ENCODE measurements at regions not wholly inside any gene's neighbourhood (a gene's known extent, or its start where the extent isn't known, plus 50 kb on each side); places are given as distances from the start of the nearest gene placed in this dataset.

DNA sequence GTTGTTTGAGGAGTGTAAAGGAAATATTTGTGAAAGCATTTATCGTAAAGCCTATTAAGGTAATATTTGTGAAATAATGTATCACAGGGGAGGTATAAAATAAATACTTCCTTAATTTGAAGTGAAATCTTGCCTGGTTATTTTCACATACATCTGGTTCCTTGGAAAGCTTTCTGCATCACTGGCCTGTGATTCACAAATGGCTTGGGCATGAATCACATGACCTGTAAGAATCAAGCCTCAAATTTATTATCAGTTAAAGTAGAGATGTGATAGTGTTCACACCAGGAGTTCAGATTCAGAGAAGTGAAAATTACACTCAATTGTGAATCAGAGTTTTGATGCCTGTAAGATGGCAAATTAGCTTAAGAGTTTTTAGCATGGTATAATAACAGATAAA, 1911.4 kb downstream of the STIM2 start:
- no peak overlapping the region for H3K27ac Mint-ChIP-seq
- TF ChIP-seq, protein P1, sequence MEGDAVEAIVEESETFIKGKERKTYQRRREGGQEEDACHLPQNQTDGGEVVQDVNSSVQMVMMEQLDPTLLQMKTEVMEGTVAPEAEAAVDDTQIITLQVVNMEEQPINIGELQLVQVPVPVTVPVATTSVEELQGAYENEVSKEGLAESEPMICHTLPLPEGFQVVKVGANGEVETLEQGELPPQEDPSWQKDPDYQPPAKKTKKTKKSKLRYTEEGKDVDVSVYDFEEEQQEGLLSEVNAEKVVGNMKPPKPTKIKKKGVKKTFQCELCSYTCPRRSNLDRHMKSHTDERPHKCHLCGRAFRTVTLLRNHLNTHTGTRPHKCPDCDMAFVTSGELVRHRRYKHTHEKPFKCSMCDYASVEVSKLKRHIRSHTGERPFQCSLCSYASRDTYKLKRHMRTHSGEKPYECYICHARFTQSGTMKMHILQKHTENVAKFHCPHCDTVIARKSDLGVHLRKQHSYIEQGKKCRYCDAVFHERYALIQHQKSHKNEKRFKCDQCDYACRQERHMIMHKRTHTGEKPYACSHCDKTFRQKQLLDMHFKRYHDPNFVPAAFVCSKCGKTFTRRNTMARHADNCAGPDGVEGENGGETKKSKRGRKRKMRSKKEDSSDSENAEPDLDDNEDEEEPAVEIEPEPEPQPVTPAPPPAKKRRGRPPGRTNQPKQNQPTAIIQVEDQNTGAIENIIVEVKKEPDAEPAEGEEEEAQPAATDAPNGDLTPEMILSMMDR (IDR thresholded peaks at IDR 0.05) = no peak
- H3K27ac ChIP-seq (ENCODE audit: low read depth in 1 of 2, low read length in 2 of 2) = no peak overlapping the region
- H3K36me3 Mint-ChIP-seq (ENCODE audit: low read depth) = no peaks in the 10 kb centered on the region
- no peaks in the 10 kb centered on the region for H3K27me3 ChIP-seq (ENCODE audit: control insufficient read depth in 1 of 2, insufficient read depth in 2 of 2, low read length in 2 of 2)
- H3K27me3 Mint-ChIP-seq = no peaks in the 10 kb centered on the region
- peaks cover 6% of the 10 kb centered on the region for H3K9me3 Mint-ChIP-seq
- ATAC-seq (ENCODE audit: poor library complexity) = no peak
- ChIA-PET CTCF (no interaction called here), POLR2A (no interaction called here)
- DNase-seq = no peak
- H3K4me3 Mint-ChIP-seq = no peak overlapping the region
- no peaks in the 10 kb centered on the region for H3K36me3 ChIP-seq (ENCODE audit: insufficient read depth, low read length)
- H3K4me1 ChIP-seq (ENCODE audit: insufficient read depth, low read length) = no peaks in the 10 kb centered on the region
- intact Hi-C loops (cut with DNase I, micrococcal nuclease) = no loop called here
- H3K4me1 Mint-ChIP-seq (ENCODE audit: low read depth) = no peaks in the 10 kb centered on the region
- no peaks in the 10 kb centered on the region for H3K9me3 ChIP-seq (ENCODE audit: control insufficient read depth in 1 of 2, insufficient read depth in 1 of 2, low read length in 2 of 2)
- no peak overlapping the region for H3K4me3 ChIP-seq (ENCODE audit: low read length)

- TF ChIP-seq, protein P1 (IDR thresholded peaks at IDR 0.05) = no peak
- no peaks in the 10 kb centered on the region for H3K9me3 ChIP-seq (ENCODE audit: control insufficient read depth in 1 of 2, insufficient read depth in 1 of 2, low read length in 2 of 2)
- H3K27ac ChIP-seq (ENCODE audit: low read depth in 1 of 2, low read length in 2 of 2) = no peak overlapping the region
- no peak for DNase-seq
- no peak overlapping the region for H3K4me3 ChIP-seq (ENCODE audit: low read length)
- no peaks in the 10 kb centered on the region for H3K4me1 ChIP-seq (ENCODE audit: insufficient read depth, low read length)
- Mint-ChIP-seq H3K4me1 (ENCODE audit: low read depth) (no peaks in the 10 kb centered on the region), H3K27ac (no peak overlapping the region), H3K9me3 (peaks cover 6% of the 10 kb centered on the region), H3K27me3 (no peaks in the 10 kb centered on the region), H3K4me3 (no peak overlapping the region), H3K36me3 (ENCODE audit: low read depth) (no peaks in the 10 kb centered on the region)
- intact Hi-C loops (cut with DNase I, micrococcal nuclease) = no loop called here
- ATAC-seq (ENCODE audit: poor library complexity) = no peak
- CTCF ChIA-PET = no interaction called here
- no peaks in the 10 kb centered on the region for H3K36me3 ChIP-seq (ENCODE audit: insufficient read depth, low read length)
- POLR2A ChIA-PET = no interaction called here
- no peaks in the 10 kb centered on the region for H3K27me3 ChIP-seq (ENCODE audit: control insufficient read depth in 1 of 2, insufficient read depth in 2 of 2, low read length in 2 of 2)
Measured at GRCh38 chr4:28772788-28773187, 1912.1 kb downstream of the STIM2 start.

DNA sequence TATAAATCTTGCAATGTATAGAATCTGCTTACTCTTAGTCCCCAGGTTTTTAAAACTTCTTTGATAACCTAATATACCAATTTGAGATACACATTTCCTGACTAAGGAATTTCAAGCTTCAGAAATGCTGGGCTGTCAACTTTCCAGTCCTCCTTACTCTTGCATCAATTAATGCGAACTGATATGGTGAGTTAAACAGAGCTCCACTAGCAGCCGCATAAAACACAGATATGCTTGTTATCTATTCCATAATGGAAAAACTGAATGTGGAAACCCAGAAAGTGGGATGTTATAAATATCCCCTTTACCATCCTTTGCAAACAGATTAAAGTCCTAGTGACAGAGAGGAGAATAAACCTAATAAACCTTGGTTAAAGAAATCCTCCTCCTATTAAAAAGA, 1913.7 kb downstream of the STIM2 start:
- no peaks in the 10 kb centered on the region for H3K4me1 Mint-ChIP-seq (ENCODE audit: low read depth)
- Histone ChIP-seq H3K27ac (ENCODE audit: low read depth in 1 of 2, low read length in 2 of 2) (no peak overlapping the region), H3K36me3 (ENCODE audit: insufficient read depth, low read length) (no peaks in the 10 kb centered on the region), H3K27me3 (ENCODE audit: control insufficient read depth in 1 of 2, insufficient read depth in 2 of 2, low read length in 2 of 2) (no peaks in the 10 kb centered on the region), H3K4me1 (ENCODE audit: insufficient read depth, low read length) (no peaks in the 10 kb centered on the region), H3K9me3 (ENCODE audit: control insufficient read depth in 1 of 2, insufficient read depth in 1 of 2, low read length in 2 of 2) (no peaks in the 10 kb centered on the region), H3K4me3 (ENCODE audit: low read length) (no peak overlapping the region)
- TF ChIP-seq, protein P1 (IDR thresholded peaks at IDR 0.05) = no peak
- no peaks in the 10 kb centered on the region for H3K36me3 Mint-ChIP-seq (ENCODE audit: low read depth)
- no peak for ATAC-seq (ENCODE audit: poor library complexity)
- CTCF ChIA-PET = no interaction called here
- H3K4me3 Mint-ChIP-seq = no peak overlapping the region
- no peak overlapping the region for H3K27ac Mint-ChIP-seq
- POLR2A ChIA-PET = no interaction called here
- DNase-seq = no peak
- intact Hi-C loops (cut with DNase I, micrococcal nuclease) = no loop called here
- peaks cover 6% of the 10 kb centered on the region for H3K9me3 Mint-ChIP-seq
- no peaks in the 10 kb centered on the region for H3K27me3 Mint-ChIP-seq

Measured in CD4-positive, alpha-beta T cell (primary cell).